ENCODE measurements at regions not wholly inside any gene's neighbourhood (a gene's known extent, or its start where the extent isn't known, plus 50 kb on each side); places are given as distances from the start of the nearest gene placed in this dataset.
"Not testable (repeated sequence)": the region's sequence is repeated elsewhere in the genome, so short reads cannot be mapped to it uniquely, and the experiment has no call there.

DNA sequence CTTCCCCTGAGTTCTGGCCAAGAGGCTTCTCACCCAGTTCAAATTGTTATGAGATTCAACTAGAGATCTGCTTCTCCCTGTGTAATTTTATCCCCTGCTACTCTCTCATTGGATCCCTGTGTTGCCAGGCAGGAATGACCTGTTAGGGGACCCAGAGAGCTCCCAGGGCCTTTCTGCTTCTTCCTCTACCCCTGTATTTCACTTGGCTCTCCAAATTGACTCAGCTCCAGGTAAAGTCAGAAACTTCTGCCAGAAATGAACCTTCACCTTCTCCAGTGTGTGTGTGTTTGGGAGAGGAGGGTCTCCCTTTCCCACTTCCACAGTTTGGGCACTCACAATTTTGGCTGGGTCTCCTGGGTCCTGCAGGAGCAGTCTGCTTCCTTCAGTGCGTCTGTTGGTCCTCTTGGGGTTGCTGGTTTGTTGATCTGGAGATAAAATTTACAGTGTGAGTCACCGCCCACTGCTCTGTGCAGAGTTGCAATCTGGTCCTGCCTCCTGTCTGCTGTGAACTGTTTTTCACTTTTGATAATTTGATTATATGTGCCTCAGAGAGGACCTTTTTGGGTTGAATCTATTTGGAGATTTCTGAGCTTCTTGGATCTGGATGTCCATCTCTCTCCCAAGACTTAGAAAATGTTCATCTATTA is 112.4 kb upstream of the EDA2R start:
- ATAC-seq (ENCODE audit: low FRiP score) (no peak), DNase-seq (ENCODE audit: low spot score) (no peak)
- no peak for TF ChIP-seq CTCF (IDR thresholded peaks at IDR 0.05)

DNA sequence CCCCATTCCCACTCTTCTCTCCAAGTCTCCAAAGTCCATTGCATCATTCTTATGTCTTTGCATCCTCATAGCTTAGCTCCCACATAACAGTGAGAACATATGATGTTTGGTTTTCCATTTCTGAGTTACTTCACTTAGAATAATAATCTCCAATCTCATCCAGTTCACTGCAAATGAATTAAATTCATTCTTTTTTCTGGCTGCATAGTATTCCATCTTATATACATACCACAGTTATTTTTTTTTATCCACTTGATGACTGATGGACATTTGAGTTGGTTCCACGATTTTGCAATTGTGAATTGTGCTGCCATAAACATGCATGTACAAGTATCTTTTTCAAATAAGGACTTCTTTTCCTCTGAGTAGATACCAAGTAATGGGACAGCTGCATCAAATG is 105.6 kb upstream of the EDA2R start:
- ATAC-seq (ENCODE audit: low FRiP score); DNase-seq (ENCODE audit: low spot score): not testable (repeated sequence)

DNA sequence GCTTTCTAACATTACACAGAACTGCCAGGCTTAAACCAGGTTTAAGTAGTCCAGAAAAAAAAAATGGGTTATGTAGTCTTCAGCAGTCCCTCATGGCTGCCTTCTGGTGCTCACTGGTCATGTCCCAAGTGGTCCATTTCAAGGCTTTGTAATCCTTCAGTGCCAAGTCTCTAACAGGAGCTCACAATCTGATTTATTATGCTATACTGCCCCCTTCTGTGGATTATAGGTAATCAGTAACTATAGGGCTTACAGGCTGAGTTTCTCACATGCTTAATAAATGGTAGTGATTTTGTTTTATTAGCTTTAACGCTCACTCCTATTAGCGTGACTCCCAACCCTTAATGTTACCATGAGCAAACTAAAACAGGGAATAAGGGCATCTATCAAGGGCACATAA is 92.5 kb upstream of the EDA2R start:
- DNase-seq (ENCODE audit: low spot score) (no peak), ATAC-seq (ENCODE audit: low FRiP score) (no peak)
- TF ChIP-seq CTCF (IDR thresholded peaks at IDR 0.05) = no peak

DNA sequence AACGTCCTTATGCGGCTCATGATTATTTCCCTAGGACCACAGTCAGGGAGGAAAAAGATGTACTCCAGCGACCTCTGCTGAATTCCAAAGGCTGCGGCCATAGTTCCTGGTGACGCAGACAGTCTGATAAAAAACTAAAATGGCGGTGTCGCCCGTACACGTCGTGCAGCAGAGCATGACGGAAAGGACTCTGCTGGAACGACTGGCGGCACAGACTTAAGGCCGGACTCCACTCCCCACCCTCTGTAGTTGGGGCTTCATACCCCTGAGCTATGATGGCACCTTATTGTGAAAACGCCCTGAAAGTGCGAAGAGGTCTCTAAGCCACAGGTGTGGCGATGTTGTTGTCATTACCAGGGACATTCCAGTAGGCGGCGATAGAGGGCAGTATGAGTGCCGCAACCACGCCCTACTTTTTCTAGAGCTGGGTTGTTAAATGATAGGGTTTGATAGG is 90.0 kb upstream of the EDA2R start:
- DNase-seq (ENCODE audit: low spot score) = no peak
- no peak for TF ChIP-seq CTCF (IDR thresholded peaks at IDR 0.05)
- ATAC-seq (ENCODE audit: low FRiP score) = peak; percentile 44

DNA sequence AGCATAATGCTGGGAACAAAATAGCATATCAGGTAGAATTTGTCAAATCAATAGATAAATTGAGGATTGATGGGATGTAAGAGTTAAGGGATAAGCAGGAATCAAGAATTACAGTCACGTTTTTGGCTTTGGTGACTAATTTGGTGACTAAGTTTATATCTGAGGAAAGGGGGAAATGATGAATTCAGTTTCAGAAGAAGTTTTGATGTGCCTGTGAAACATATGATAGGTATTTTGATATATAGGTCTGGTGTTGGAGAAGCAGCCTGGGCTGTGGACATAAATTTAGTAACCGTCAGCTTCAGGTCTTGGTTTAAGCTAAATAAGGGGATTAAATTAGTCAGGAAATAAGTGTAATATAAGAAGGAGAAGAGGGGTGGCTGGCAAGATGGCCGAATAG is 79.0 kb upstream of the EDA2R start:
- ATAC-seq (ENCODE audit: low FRiP score) = no peak
- DNase-seq (ENCODE audit: low spot score) = no peak
- TF ChIP-seq CTCF (IDR thresholded peaks at IDR 0.05) = no peak

- DNase-seq (ENCODE audit: low spot score) (no peak), ATAC-seq (ENCODE audit: low FRiP score) (no peak)
- TF ChIP-seq CTCF (IDR thresholded peaks at IDR 0.05) = no peak
Observed at GRCh38 chrX:66698273-66699204, 59.7 kb upstream of the EDA2R start.

DNA sequence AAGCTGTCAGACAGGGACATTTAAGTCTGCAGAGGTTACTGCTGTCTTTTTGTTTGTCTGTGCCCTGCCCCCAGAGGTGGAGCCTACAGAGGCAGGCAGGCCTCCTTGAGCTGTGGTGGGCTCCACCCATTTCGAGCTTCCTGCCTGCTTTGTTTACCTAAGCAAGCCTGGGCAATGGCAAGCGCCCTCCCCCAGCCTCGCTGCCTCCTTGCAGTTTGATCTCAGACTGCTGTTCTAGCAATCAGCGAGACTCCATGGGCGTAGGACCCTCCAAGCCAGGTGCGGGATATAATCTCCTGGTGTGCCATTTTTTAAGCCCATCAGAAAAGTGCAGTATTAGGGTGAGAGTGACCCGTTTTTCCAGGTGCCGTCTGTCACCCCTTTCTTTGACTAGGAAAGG is 53.6 kb upstream of the EDA2R start:
- DNase-seq (ENCODE audit: low spot score); ATAC-seq (ENCODE audit: low FRiP score): not testable (repeated sequence)

Measured in omental fat pad (tissue), 3 donors.